Right renal pelvis (tissue), 4 donors: ENCODE measurements at regions not wholly inside any gene's neighbourhood (a gene's known extent, or its start where the extent isn't known, plus 50 kb on each side); places are given as distances from the start of the nearest gene placed in this dataset.

Experiments
- DNase-seq, 4 donors: peaks; one replicate each; pipeline ENCODE4 v3.0.0-alpha.2; 2013; ENCODE audit warnings: low read depth in 4 of 4, low spot score in 3 of 4, missing footprints in 1 of 4

- DNase-seq, result no peak
These were observed 56.1 kb upstream of the NECTIN1 start for GRCh38 chr11:119785131-119785530.

- DNase-seq, result no peak
These were observed 55.4 kb upstream of the NECTIN1 start for GRCh38 chr11:119784421-119784820.

GRCh38 chr11:119783466-119784400, 54.7 kb upstream of the NECTIN1 start:
- DNase-seq, result no peak

- DNase-seq, result no peak
These were observed 53.7 kb upstream of the NECTIN1 start for GRCh38 chr11:119782739-119783072.

- DNase-seq, result no peak
These were observed 53.2 kb upstream of the NECTIN1 start for GRCh38 chr11:119782006-119782738.

- DNase-seq, result no peak
These were observed 51.4 kb upstream of the NECTIN1 start for GRCh38 chr11:119780222-119780953.

GRCh38 chr11:119779195-119780071, 50.4 kb upstream of the NECTIN1 start:
- no peak for DNase-seq
